ENCODE measurements at regions not wholly inside any gene's neighbourhood (a gene's known extent, or its start where the extent isn't known, plus 50 kb on each side); places are given as distances from the start of the nearest gene placed in this dataset.

DNA sequence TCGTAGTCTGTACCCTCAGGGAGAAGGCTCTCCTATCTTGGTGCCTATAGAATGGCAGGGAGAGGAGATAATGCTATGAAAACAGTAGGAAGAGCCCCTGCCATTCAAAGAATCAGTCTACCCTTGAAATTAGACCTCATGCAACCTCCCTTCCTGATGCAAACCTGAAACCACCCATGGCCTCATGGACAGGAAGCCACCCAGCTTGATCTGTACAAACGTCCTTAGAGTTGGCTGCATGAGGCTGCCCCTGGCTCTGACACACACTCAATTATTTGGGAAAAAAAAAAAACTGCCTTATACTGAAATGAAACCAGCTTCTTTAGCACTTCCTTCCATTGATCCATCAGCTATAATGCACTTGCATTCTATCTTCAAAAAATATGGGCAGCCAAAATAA, 116.6 kb upstream of the BCL2L14 start:
- no peak for TF ChIP-seq GATA2 (IDR thresholded peaks at IDR 0.05; ENCODE audit: low read depth, low read length)
- no peak for TF ChIP-seq GATA3 (IDR thresholded peaks at IDR 0.05; ENCODE audit: low read depth, low read length)

All from SH-SY5Y (cell line).